Endodermal cell (in vitro differentiated cells): ENCODE measurements at regions not wholly inside any gene's neighbourhood (a gene's known extent, or its start where the extent isn't known, plus 50 kb on each side); places are given as distances from the start of the nearest gene placed in this dataset.

Experiments used
- DNase-seq: peaks from one replicate; pipeline ENCODE4 v3.0.0-alpha.2; 2017
- H3K27ac ChIP-seq: 2 replicates; pipeline ENCODE4 v1.5.1; 2013; ENCODE audit warnings: mild to moderate bottlenecking, low read depth, low read length, moderate library complexity
- H3K27me3 ChIP-seq: 2 replicates; pipeline ENCODE4 v1.6.1; 2013; ENCODE audit warnings: mild to moderate bottlenecking, low read length, moderate library complexity; ENCODE audit not compliant: insufficient read depth, control insufficient read depth, poor library complexity, severe bottlenecking
- H3K36me3 ChIP-seq: 2 replicates; pipeline ENCODE4 v1.7.0; 2013; ENCODE audit warnings: mild to moderate bottlenecking, low read length, moderate library complexity; ENCODE audit not compliant: control insufficient read depth, insufficient read depth
- H3K4me1 ChIP-seq: one replicate; pipeline ENCODE4 v1.7.0; 2013; ENCODE audit warnings: low read length; ENCODE audit not compliant: control insufficient read depth, insufficient read depth
- H3K4me3 ChIP-seq: 2 replicates; pipeline ENCODE4 v1.5.1; 2013; ENCODE audit warnings: mild to moderate bottlenecking, low read length, moderate library complexity
- H3K9ac ChIP-seq: 2 replicates; pipeline ENCODE4 v1.6.1; 2013; ENCODE audit warnings: mild to moderate bottlenecking, low read length, moderate library complexity; ENCODE audit not compliant: poor library complexity, severe bottlenecking; ENCODE audit errors: extremely low read depth
- H3K9me3 ChIP-seq: 2 replicates; pipeline ENCODE4 v1.6.1; 2013; ENCODE audit warnings: mild to moderate bottlenecking, low read length, moderate library complexity; ENCODE audit not compliant: control insufficient read depth
- H3K27ac Mint-ChIP-seq: 2 replicates; pipeline ENCODE4 v1.8.0; 2020; ENCODE audit warnings: mixed read lengths
- H3K27me3 Mint-ChIP-seq: 2 replicates; pipeline ENCODE4 v1.8.0; 2021; ENCODE audit warnings: mild to moderate bottlenecking, mixed read lengths; ENCODE audit not compliant: insufficient read depth
- H3K36me3 Mint-ChIP-seq: 2 replicates; pipeline ENCODE4 v1.8.0; 2020; ENCODE audit warnings: low read depth, mixed read lengths
- H3K4me1 Mint-ChIP-seq: 2 replicates; pipeline ENCODE4 v1.8.0; 2020; ENCODE audit warnings: mixed read lengths
- H3K4me3 Mint-ChIP-seq: 2 replicates; pipeline ENCODE4 v1.8.0; 2020; ENCODE audit warnings: mild to moderate bottlenecking, moderate library complexity, mixed read lengths
- H3K9me3 Mint-ChIP-seq: 2 replicates; pipeline ENCODE4 v1.8.0; 2020; ENCODE audit warnings: mild to moderate bottlenecking, mixed read lengths
- CTCF ChIP-seq: fragments of 200-600 bp; sonication (generic); conservative IDR thresholded peaks from 2 replicates; pipeline ENCODE4 v1.5.0; 2021; ENCODE audit warnings: antibody characterized with exemption, mild to moderate bottlenecking
- WGBS, 2 experiments: methylation state at CpG; one replicate each; pipeline versions ENCODE4 v1.1.5 to v1.1.7; 2013; ENCODE audit warnings: missing lambda C conversion rate in 2 of 2, mixed read lengths in 1 of 2; ENCODE audit not compliant: insufficient coverage in 1 of 2, insufficient read length in 1 of 2; 5-methylcytosine and 5-hydroxymethylcytosine counted together

GRCh38 chr13:90564096-90564495 lies 783.4 kb upstream of the MIR17HG start:
- H3K27me3 Mint-ChIP-seq, result no peaks in the 10 kb centered on the region
- no peak overlapping the region for H3K9ac ChIP-seq
- H3K4me1 ChIP-seq, result no peaks in the 10 kb centered on the region
- H3K9me3 Mint-ChIP-seq, result peaks cover 2% of the 10 kb centered on the region
- no peaks in the 10 kb centered on the region for H3K27me3 ChIP-seq
- H3K4me3 Mint-ChIP-seq, result no peak overlapping the region
- H3K36me3 Mint-ChIP-seq, result no peaks in the 10 kb centered on the region
- no peak for DNase-seq
- no peak overlapping the region for H3K27ac ChIP-seq
- no peaks in the 10 kb centered on the region for H3K9me3 ChIP-seq
- H3K36me3 ChIP-seq, result no peaks in the 10 kb centered on the region
- WGBS, 2 experiments, result 89 to 93% methylated on average over 3 to 7 of the region's 7 CpGs
- no peak overlapping the region for H3K27ac Mint-ChIP-seq
- no peaks in the 10 kb centered on the region for H3K4me1 Mint-ChIP-seq
- H3K4me3 ChIP-seq, result no peak overlapping the region
- no peak for TF ChIP-seq CTCF

- H3K36me3 Mint-ChIP-seq, result no peaks in the 10 kb centered on the region
- H3K4me1 ChIP-seq, result no peaks in the 10 kb centered on the region
- no peaks in the 10 kb centered on the region for H3K9me3 ChIP-seq
- no peaks in the 10 kb centered on the region for H3K36me3 ChIP-seq
- no peak overlapping the region for H3K4me3 ChIP-seq
- 88% methylated on average over 1 of the region's 1 CpG; no CpG with 5 or more reads in 1 of the 2 experiments for WGBS, 2 experiments
- no peaks in the 10 kb centered on the region for H3K4me1 Mint-ChIP-seq
- H3K27me3 Mint-ChIP-seq, result no peaks in the 10 kb centered on the region
- H3K27ac Mint-ChIP-seq, result no peak overlapping the region
- no peak overlapping the region for H3K27ac ChIP-seq
- H3K4me3 Mint-ChIP-seq, result no peak overlapping the region
- TF ChIP-seq CTCF, result no peak
- peaks cover 2% of the 10 kb centered on the region for H3K9me3 Mint-ChIP-seq
- no peaks in the 10 kb centered on the region for H3K27me3 ChIP-seq
- H3K9ac ChIP-seq, result no peak overlapping the region
- DNase-seq, result no peak
Observed at GRCh38 chr13:90564566-90564965, 782.9 kb upstream of the MIR17HG start.

GRCh38 chr13:90565985-90566713 lies 781.3 kb upstream of the MIR17HG start:
- WGBS, 2 experiments, result 94 to 100% methylated on average over 3 of the region's 3 CpGs
- H3K27ac Mint-ChIP-seq, result no peak overlapping the region
- H3K4me3 Mint-ChIP-seq, result no peak overlapping the region
- H3K9me3 Mint-ChIP-seq, result peaks cover 2% of the 10 kb centered on the region
- Histone ChIP-seq H3K9me3 (no peaks in the 10 kb centered on the region), H3K9ac (no peak overlapping the region), H3K4me1 (no peaks in the 10 kb centered on the region), H3K27ac (no peak overlapping the region), H3K4me3 (no peak overlapping the region), H3K27me3 (no peaks in the 10 kb centered on the region), H3K36me3 (no peaks in the 10 kb centered on the region)
- no peaks in the 10 kb centered on the region for H3K27me3 Mint-ChIP-seq
- no peaks in the 10 kb centered on the region for H3K4me1 Mint-ChIP-seq
- H3K36me3 Mint-ChIP-seq, result no peaks in the 10 kb centered on the region
- no peak for DNase-seq
- TF ChIP-seq CTCF, result no peak
